H7 (cell line): ENCODE measurements at regions not wholly inside any gene's neighbourhood (a gene's known extent, or its start where the extent isn't known, plus 50 kb on each side); places are given as distances from the start of the nearest gene placed in this dataset.

Source experiments
- DNase-seq: peaks from one replicate; pipeline ENCODE4 v3.0.0; 2012
- H3K27me3 ChIP-seq: 2 replicates; pipeline ENCODE4 v1.6.0; 2011; ENCODE audit warnings: mild to moderate bottlenecking, low read length; ENCODE audit not compliant: control insufficient read depth, insufficient read depth
- H3K36me3 ChIP-seq: replicated peaks from 2 replicates; pipeline ENCODE4 v1.5.1; 2011; ENCODE audit warnings: low read length; ENCODE audit not compliant: control insufficient read depth, insufficient read depth
- H3K4me3 ChIP-seq: 2 replicates; pipeline ENCODE4 v1.5.1; 2011; ENCODE audit warnings: low read depth, mild to moderate bottlenecking, control low read depth, low read length, moderate library complexity; ENCODE audit not compliant: insufficient read depth

DNA sequence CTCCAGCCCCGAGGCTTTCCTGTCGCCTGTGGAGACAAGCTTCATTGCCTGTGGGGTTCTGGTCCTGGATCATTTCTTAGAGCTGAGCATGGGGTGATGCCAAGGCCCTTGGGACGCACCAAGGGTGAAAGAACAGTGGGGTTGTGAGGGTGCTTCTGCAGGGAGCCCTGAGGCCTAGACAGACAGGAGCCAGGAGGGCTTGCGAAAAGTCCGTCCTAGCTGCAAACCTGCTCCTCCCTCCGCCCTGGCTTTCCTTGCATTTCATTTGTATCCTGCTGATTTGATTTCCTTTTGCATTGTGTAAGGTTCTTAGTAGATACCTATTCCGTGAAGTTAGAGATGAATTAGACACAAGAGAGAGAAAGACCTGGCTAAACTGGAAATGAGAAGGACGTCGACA, 286.9 kb upstream of the C2CD4B start:
- Histone ChIP-seq H3K36me3 (no peaks in the 10 kb centered on the region), H3K27me3 (no peaks in the 10 kb centered on the region), H3K4me3 (no peak overlapping the region)
- DNase-seq = peak; percentile 66

DNA sequence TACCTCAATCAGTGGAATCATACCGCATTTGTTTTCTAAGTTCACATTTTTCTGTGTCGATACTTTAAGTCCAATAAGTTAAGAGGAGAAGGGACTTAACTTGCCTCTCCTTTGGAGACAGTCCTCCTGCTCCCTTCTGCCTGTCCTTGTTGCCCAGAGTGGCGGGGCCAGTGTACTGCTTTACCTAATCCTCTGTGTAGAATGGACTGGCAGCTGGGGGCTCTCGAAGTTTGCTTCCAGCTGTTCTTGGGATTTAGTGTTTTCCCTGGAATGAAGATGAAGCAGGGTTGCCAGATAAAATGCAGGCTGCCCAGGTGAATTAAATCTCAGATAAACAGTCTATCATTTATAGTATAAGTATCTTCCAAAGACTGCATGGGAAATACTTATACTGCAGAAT, 287.6 kb upstream of the C2CD4B start:
- DNase-seq = no peak
- Histone ChIP-seq H3K27me3 (no peaks in the 10 kb centered on the region), H3K4me3 (no peak overlapping the region), H3K36me3 (no peaks in the 10 kb centered on the region)

DNA sequence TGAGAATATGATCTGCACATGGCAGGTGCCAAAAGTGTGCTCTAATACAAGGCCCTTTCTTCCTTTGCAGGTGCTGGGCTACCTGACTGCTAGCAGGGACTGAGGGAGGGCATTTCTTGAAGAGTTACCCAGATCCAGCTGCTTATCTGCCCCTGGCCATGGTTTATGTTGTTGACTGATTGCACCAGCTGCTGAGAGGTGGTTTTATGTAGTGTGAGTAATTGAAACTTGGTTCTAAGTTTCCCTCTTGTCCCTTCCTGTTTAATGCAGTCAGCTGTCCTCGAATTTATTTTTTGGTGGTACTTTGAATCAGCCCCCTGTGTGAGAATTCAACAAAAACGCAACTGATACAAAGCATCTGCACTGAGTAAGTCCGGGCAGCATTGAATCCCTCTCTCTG, 288.3 kb upstream of the C2CD4B start:
- no peak overlapping the region for H3K4me3 ChIP-seq
- H3K27me3 ChIP-seq = no peaks in the 10 kb centered on the region
- H3K36me3 ChIP-seq = no peaks in the 10 kb centered on the region
- no peak for DNase-seq

DNA sequence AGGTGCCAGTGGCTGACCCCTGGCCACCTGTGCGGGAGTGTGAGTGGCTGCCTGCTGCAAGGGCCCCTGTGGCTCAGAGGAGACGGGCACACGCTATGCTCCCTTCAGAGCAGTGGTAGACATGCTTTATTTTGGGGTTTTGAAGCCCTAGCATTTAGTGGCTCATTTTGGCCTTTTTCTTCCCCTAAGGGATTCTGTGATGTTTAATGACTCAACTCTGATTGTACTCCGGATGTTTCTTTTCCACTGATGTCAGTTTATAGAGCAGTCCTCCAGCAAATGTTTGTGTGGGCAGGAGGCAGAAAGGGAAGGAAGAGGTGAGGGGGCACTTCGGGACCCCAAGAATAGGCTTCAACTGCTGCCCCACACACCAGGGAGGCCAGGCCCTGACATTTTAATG, 288.9 kb upstream of the C2CD4B start:
- H3K36me3 ChIP-seq = no peaks in the 10 kb centered on the region
- H3K27me3 ChIP-seq = no peaks in the 10 kb centered on the region
- no peak overlapping the region for H3K4me3 ChIP-seq
- DNase-seq = no peak

DNA sequence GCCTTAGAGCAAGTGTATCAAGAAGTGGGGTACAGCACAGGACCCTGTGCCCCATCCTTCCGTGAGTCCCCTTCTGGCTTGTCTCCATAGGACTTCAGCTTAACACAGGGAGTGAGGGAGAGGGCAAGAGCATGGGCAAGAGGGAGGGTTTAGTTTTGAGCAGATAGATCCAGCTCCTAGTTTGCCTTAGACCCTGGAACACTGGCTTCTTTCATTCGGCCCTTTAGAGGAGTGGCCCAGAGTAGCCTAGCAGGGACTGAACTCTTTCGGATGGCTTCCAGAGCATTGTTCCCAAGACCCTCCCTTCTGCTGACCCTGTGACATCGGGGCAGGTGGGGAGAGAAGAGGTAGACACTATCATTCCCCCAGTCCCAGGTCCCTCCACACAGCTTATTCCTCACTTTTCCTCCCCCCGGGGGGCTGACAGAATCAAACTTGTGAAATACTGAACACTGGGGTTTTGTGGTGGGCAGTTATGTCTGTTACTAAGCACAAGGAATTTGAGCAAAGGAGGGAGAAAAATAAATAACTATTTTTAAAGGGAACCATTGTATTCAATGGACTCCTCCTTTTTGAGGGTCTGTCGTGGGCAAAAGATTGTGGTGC, 289.6 kb upstream of the C2CD4B start:
- no peak overlapping the region for H3K4me3 ChIP-seq
- no peaks in the 10 kb centered on the region for H3K27me3 ChIP-seq
- DNase-seq = no peak
- H3K36me3 ChIP-seq = no peaks in the 10 kb centered on the region

DNA sequence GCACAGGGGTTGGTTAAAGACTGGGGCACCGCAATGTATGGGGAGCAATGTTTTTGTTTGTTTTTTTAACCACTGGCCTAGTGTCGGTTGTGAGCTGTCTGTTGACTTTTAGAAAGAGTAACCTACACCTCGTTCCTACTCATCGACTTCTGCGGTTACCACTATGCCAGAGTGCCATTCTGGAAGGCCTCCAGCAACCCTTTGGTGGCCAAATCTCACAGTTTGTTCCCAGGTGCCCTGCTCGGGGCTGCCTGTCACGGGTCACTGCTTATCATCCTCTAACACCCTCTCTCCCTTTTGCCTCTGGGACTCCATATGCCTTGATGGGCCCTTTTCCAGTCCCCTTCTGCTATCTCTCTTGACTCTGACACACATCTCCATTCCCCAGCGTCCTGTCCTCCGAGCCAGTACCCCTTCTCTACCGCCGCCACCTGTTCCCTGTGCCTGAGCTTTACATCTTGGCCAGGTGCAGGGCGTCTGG, 290.4 kb upstream of the C2CD4B start:
- no peaks in the 10 kb centered on the region for H3K36me3 ChIP-seq
- no peaks in the 10 kb centered on the region for H3K27me3 ChIP-seq
- no peak for DNase-seq
- H3K4me3 ChIP-seq = no peak overlapping the region

DNA sequence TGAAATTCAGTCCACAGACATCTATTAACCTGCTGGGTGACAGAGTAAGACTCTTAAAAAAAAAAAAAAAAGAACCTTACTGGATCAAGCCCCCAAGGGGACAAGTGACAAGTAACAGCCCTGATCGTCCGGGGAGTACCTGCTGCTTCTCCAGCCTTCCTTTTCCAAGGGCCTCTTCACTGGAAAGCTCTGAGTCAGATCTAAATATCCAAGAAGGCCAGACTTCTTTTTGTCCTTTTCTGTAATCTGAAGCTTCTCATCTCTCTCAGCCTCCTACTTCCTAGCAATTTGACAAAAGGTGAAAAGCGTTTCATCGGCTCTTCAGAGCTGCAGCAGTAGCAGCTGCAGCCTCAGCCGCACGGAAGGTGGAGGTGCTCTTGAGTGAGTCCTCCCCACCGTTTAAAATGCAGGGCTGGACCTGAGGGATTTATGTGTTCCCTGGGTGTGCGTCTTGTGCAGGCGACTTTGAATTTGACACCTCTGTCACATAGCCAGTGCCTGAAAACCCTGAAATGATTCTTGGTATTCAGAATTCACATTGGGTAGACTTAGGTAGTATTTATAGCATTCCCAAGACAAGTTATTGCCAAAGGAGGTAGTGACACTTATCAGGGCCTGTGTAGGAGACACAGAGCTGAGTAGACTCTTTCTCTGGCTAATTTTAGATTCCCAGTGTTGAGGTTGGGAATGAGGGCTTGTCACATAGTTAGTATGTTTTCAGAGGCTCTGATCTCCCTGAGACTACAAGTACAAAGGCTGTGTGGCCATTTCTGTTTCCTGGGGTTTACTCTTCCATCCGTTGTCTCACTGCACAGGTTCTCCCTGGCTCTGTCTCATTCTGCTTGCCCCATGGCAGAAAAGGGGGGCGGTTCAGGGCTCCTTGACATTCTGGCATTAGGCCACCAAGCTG, 291.2 kb upstream of the C2CD4B start:
- Histone ChIP-seq H3K4me3 (no peak overlapping the region), H3K36me3 (no peaks in the 10 kb centered on the region), H3K27me3 (no peaks in the 10 kb centered on the region)
- DNase-seq = no peak

DNA sequence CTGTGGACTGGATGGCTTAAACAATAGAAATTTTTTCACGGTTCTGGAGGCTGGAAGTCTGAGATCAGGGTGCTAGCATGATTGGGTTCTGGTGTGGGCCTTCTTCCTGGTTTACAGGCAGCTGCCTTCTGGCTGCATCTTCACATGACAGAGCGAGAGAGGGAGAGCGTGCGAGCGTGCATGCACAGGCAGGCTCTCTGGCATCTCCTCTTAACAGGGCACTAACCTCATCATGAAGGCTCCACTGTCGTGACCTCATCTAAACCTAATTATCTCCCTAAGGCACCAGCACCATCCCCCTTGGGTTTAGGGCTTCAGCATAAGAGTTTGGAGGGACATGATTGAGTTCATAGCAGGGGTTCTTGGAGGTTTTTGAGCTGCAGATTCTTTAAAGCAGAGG, 292.0 kb upstream of the C2CD4B start:
- no peak overlapping the region for H3K4me3 ChIP-seq
- no peaks in the 10 kb centered on the region for H3K27me3 ChIP-seq
- DNase-seq = no peak
- no peaks in the 10 kb centered on the region for H3K36me3 ChIP-seq

DNA sequence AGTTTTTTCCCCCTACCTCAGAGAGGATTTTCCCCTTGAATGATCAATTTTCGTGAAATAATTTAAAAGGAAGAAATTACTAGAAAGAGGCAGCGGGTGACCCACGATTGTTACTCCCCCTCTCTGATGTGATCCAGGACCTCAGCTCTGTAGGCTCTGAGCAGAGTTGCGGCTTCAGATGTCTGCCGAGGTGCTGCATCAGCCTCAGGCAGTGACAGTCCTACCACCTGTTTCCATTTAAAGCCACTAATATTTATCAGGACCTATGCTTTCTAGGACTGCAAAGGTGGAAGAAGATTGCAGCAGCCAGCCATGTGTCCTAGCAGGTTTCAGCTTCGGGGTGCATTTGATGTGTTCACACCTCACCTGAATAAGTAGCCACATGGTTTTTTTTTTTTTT, 294.8 kb upstream of the C2CD4B start:
- Histone ChIP-seq H3K4me3 (no peak overlapping the region), H3K36me3 (no peaks in the 10 kb centered on the region), H3K27me3 (no peaks in the 10 kb centered on the region)
- DNase-seq = no peak

DNA sequence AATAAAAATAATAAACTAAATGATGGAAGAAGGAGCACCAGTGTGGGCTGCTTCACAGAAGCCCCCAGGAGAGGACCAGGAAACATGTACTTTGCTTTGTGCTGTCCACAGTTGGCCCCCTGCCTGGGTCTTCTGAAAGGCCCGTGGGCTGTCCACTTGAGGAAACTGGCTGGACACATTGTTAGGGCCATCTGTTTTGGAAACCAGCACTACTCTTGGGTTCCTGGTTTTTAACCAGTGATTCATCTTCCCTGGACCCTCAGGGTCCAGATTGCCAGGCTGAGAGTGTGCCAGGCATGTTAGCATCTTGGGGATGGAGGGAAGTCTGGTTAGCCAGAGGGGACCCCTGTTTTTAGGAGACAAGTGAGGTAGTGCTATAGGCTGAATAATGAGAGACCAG, 297.2 kb upstream of the C2CD4B start:
- no peaks in the 10 kb centered on the region for H3K36me3 ChIP-seq
- H3K27me3 ChIP-seq = no peaks in the 10 kb centered on the region
- H3K4me3 ChIP-seq = no peak overlapping the region

DNA sequence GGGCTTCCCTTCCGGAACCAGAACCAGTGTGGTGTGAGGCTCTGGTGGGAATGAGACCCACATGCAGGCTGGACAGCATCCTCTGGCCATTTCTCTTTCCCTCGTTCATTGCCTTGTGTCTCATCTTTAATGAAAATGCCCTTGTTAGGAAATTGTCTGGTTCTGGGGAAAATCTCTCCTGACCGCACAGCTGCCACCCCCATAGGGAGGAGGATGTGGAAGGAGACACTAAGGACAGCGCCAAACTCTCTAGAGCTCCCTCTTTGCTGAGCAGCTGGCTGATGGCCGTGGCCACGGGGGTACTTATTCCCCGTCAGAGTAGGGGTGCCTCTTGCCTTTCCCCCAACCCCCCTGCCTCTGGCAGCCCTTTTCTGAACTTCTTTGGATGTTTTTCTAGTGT, 297.6 kb upstream of the C2CD4B start:
- no peak for DNase-seq
- no peak overlapping the region for H3K4me3 ChIP-seq
- no peaks in the 10 kb centered on the region for H3K27me3 ChIP-seq
- H3K36me3 ChIP-seq = no peaks in the 10 kb centered on the region

More for the DNA sequence above, 297.2 kb upstream of the C2CD4B start:
- DNase-seq = no peak

DNA sequence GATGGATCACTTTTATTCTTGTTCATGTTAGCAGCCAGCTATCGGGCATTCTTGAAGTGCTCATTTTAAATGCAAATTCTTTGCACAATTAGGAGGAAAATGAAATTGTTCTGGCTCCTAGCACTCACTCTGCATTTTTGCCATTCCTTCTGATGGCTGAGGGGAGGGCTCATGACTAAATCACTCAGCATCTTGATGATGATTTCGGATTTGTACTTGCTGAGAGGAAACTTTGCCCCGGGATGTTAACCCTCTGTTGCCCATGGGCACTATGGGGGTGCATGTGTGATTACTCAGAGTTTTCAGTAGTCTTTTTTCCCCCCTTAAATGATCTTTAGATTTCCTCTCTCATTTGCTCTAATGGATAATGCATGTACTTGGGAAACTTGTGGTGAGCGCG, 299.6 kb upstream of the C2CD4B start:
- no peaks in the 10 kb centered on the region for H3K36me3 ChIP-seq
- peak; percentile 65 for DNase-seq
- H3K27me3 ChIP-seq = no peaks in the 10 kb centered on the region
- H3K4me3 ChIP-seq = no peak overlapping the region

DNA sequence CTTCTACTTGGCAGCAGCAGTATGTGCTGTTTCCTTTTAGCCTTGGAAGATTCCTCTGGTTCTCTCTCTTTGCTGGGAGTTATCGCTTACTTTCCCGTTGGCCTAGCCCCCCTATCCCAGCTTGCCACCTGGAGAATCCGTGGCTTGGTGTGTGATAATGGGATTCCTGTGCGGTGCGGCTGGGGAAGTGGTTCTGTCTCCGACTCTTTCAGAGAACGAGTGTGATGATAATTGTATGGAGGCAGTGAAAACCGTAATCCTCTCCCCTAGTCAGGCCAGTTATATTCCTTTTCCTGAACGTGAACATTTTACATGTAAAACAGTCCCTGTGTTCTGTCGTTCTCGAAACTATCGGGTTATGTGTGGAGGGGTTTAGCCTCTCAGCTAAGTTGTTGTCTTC, 300.1 kb upstream of the C2CD4B start:
- no peaks in the 10 kb centered on the region for H3K27me3 ChIP-seq
- DNase-seq = no peak
- no peaks in the 10 kb centered on the region for H3K36me3 ChIP-seq
- H3K4me3 ChIP-seq = no peak overlapping the region

DNA sequence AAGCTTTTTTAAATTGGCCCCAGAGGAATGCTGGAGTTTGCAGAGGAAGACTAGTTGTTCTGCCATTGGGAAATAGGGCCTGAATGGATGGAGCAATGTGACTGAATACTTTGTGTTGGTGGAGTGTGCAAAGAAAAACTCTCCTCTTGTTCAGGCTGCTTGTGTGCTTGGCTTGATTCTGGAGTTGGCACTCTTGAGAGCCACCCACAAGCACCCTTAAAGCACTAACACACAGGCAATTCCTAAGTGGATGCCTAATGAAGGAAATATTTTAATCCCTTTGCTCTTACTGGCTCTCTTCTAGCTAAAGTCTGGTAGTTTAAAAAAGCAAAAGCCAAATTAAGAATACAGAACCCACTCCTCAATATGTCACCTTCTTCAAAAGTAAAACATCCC, 304.4 kb upstream of the C2CD4B start:
- Histone ChIP-seq H3K27me3 (no peaks in the 10 kb centered on the region), H3K4me3 (no peak overlapping the region), H3K36me3 (no peaks in the 10 kb centered on the region)
- no peak for DNase-seq

DNA sequence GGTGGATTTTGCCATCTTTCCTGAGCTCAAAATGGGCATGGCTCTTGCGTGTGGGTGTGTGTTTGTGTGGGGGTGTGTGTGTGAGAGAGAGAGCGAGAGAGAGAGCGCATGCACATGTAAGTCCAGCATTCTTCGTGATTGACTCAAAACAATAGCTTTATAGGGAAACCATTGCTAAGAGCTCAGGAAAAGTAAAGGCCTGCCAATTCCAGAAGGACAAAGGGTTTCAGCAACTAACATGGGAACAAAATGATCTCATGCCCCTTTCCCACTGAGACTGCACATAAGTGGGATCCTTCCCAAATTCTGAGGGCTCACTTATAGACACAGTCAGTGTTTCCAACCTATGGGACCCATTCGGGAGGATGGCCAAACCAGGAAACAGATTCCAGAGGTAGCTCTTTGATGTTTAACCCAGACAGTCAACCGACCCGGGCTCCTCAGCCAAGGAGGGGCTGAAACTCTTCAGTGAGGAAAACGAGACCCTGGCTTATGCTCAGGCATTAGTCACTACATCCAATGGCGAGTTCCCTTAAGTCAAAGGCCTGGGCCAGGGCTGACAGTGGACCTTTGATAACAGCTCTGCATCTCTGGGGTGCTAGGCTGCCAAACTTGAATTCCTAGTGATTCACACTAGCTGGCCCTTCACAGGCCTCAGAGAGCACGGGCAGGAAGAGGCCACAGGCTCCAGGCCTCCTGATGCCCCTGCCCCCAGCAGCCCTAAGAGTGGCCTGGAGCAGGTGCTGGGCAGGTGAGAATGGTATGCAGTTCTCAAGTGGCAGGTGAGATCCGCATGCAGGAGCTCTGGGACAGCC, 305.0 kb upstream of the C2CD4B start:
- peak; percentile 55 for DNase-seq
- no peak overlapping the region for H3K4me3 ChIP-seq
- no peaks in the 10 kb centered on the region for H3K36me3 ChIP-seq
- H3K27me3 ChIP-seq = no peaks in the 10 kb centered on the region
